ENCODE measurements at regions not wholly inside any gene's neighbourhood (a gene's known extent, or its start where the extent isn't known, plus 50 kb on each side); places are given as distances from the start of the nearest gene placed in this dataset.

- TF ChIP-seq FOXM1 (IDR thresholded peaks at IDR 0.05; ENCODE audit: borderline replicate concordance) = no peak
- TF ChIP-seq BHLHE40 (IDR thresholded peaks at IDR 0.05; ENCODE audit: borderline replicate concordance) = no peak
- TF ChIP-seq SP1 (IDR thresholded peaks at IDR 0.05) = no peak
- no peak for TF ChIP-seq PKNOX1 (IDR thresholded peaks at IDR 0.05)
- TF ChIP-seq FOXA1 (IDR thresholded peaks at IDR 0.05) = no peak
- no peak for TF ChIP-seq FOXK2 (IDR thresholded peaks at IDR 0.05)
- TF ChIP-seq ARNT (IDR thresholded peaks at IDR 0.05) = no peak
- no peak for TF ChIP-seq L3MBTL2 (conservative IDR thresholded peaks at IDR 0.05)
- TF ChIP-seq SUZ12 (IDR thresholded peaks at IDR 0.05) = no peak
- no peak for TF ChIP-seq NFRKB (IDR thresholded peaks at IDR 0.05)
- TF ChIP-seq HDGF (IDR thresholded peaks at IDR 0.05; ENCODE audit: borderline replicate concordance) = no peak
- no peak for DNase-seq (ENCODE audit: extremely low spot score)
- CTCF ChIA-PET = no interaction called here
- POLR2A ChIA-PET = no interaction called here
Observed at GRCh38 chr5:1701216-1701864, 98.3 kb downstream of the MRPL36 start.

- TF ChIP-seq SUZ12 (IDR thresholded peaks at IDR 0.05) (no peak), FOXA1 (IDR thresholded peaks at IDR 0.05) (no peak), NFRKB (IDR thresholded peaks at IDR 0.05) (no peak), L3MBTL2 (conservative IDR thresholded peaks at IDR 0.05) (no peak), BHLHE40 (IDR thresholded peaks at IDR 0.05; ENCODE audit: borderline replicate concordance) (no peak), ZNF384 (IDR thresholded peaks at IDR 0.05) (no peak), CTBP1 (IDR thresholded peaks at IDR 0.05; ENCODE audit: borderline replicate concordance) (no peak), FOXK2 (IDR thresholded peaks at IDR 0.05) (no peak), LEF1 (IDR thresholded peaks at IDR 0.05; ENCODE audit: borderline replicate concordance) (no peak), PKNOX1 (IDR thresholded peaks at IDR 0.05) (no peak), FOXM1 (IDR thresholded peaks at IDR 0.05; ENCODE audit: borderline replicate concordance) (no peak), SP1 (IDR thresholded peaks at IDR 0.05) (no peak)
- ChIA-PET POLR2A (no interaction called here), CTCF (no interaction called here)
- no peak for DNase-seq (ENCODE audit: extremely low spot score)
Observed at GRCh38 chr5:1699394-1699793, 100.2 kb downstream of the MRPL36 start.

- no peak for TF ChIP-seq FOXM1 (IDR thresholded peaks at IDR 0.05; ENCODE audit: borderline replicate concordance)
- TF ChIP-seq SUZ12 (IDR thresholded peaks at IDR 0.05) = no peak
- TF ChIP-seq ELF4 (IDR thresholded peaks at IDR 0.05) = no peak
- no peak for TF ChIP-seq PKNOX1 (IDR thresholded peaks at IDR 0.05)
- TF ChIP-seq NFRKB (IDR thresholded peaks at IDR 0.05) = no peak
- no peak for TF ChIP-seq HDGF (IDR thresholded peaks at IDR 0.05; ENCODE audit: borderline replicate concordance)
- no peak for TF ChIP-seq TARDBP (IDR thresholded peaks at IDR 0.05)
- no peak for TF ChIP-seq LEF1 (IDR thresholded peaks at IDR 0.05; ENCODE audit: borderline replicate concordance)
- TF ChIP-seq L3MBTL2 (conservative IDR thresholded peaks at IDR 0.05) = no peak
- DNase-seq (ENCODE audit: extremely low spot score) = no peak
- ChIA-PET CTCF (no interaction called here), POLR2A (no interaction called here)
Observed at GRCh38 chr5:1698589-1699316, 100.9 kb downstream of the MRPL36 start.

- TF ChIP-seq L3MBTL2 (conservative IDR thresholded peaks at IDR 0.05) = no peak
- no peak for TF ChIP-seq SP1 (IDR thresholded peaks at IDR 0.05)
- TF ChIP-seq FOXA1 (IDR thresholded peaks at IDR 0.05) = no peak
- TF ChIP-seq TARDBP (IDR thresholded peaks at IDR 0.05) = no peak
- no peak for TF ChIP-seq HDGF (IDR thresholded peaks at IDR 0.05; ENCODE audit: borderline replicate concordance)
- TF ChIP-seq CTBP1 (IDR thresholded peaks at IDR 0.05; ENCODE audit: borderline replicate concordance) = no peak
- no peak for TF ChIP-seq FOXK2 (IDR thresholded peaks at IDR 0.05)
- TF ChIP-seq NFRKB (IDR thresholded peaks at IDR 0.05) = no peak
- TF ChIP-seq ZNF384 (IDR thresholded peaks at IDR 0.05) = no peak
- TF ChIP-seq ELF4 (IDR thresholded peaks at IDR 0.05) = no peak
- TF ChIP-seq PKNOX1 (IDR thresholded peaks at IDR 0.05) = no peak
- no peak for TF ChIP-seq ARNT (IDR thresholded peaks at IDR 0.05)
- TF ChIP-seq SUZ12 (IDR thresholded peaks at IDR 0.05) = no peak
- TF ChIP-seq LEF1 (IDR thresholded peaks at IDR 0.05; ENCODE audit: borderline replicate concordance) = no peak
- TF ChIP-seq BHLHE40 (IDR thresholded peaks at IDR 0.05; ENCODE audit: borderline replicate concordance) = no peak
- no peak for TF ChIP-seq FOXM1 (IDR thresholded peaks at IDR 0.05; ENCODE audit: borderline replicate concordance)
- ChIA-PET CTCF (no interaction called here), POLR2A (no interaction called here)
- DNase-seq (ENCODE audit: extremely low spot score) = no peak
Observed at GRCh38 chr5:1692381-1692780, 107.3 kb downstream of the MRPL36 start.

- DNase-seq (ENCODE audit: extremely low spot score) = no peak
- no peak for TF ChIP-seq ZNF384 (IDR thresholded peaks at IDR 0.05)
- TF ChIP-seq NFRKB (IDR thresholded peaks at IDR 0.05) = no peak
- no peak for TF ChIP-seq PKNOX1 (IDR thresholded peaks at IDR 0.05)
- no peak for TF ChIP-seq SUZ12 (IDR thresholded peaks at IDR 0.05)
- TF ChIP-seq LEF1 (IDR thresholded peaks at IDR 0.05; ENCODE audit: borderline replicate concordance) = no peak
- TF ChIP-seq BHLHE40 (IDR thresholded peaks at IDR 0.05; ENCODE audit: borderline replicate concordance) = no peak
- TF ChIP-seq ARNT (IDR thresholded peaks at IDR 0.05) = no peak
- TF ChIP-seq FOXA1 (IDR thresholded peaks at IDR 0.05) = no peak
- no peak for TF ChIP-seq FOXK2 (IDR thresholded peaks at IDR 0.05)
- no peak for TF ChIP-seq CTBP1 (IDR thresholded peaks at IDR 0.05; ENCODE audit: borderline replicate concordance)
- no peak for TF ChIP-seq FOXM1 (IDR thresholded peaks at IDR 0.05; ENCODE audit: borderline replicate concordance)
- no peak for TF ChIP-seq HDGF (IDR thresholded peaks at IDR 0.05; ENCODE audit: borderline replicate concordance)
- TF ChIP-seq SP1 (IDR thresholded peaks at IDR 0.05) = no peak
- no peak for TF ChIP-seq ELF4 (IDR thresholded peaks at IDR 0.05)
- TF ChIP-seq L3MBTL2 (conservative IDR thresholded peaks at IDR 0.05) = no peak
- TF ChIP-seq TARDBP (IDR thresholded peaks at IDR 0.05) = no peak
- POLR2A ChIA-PET = no interaction called here
- CTCF ChIA-PET = no interaction called here
Observed at GRCh38 chr5:1687301-1687970, 112.2 kb downstream of the MRPL36 start.
